ENCODE measurements at regions not wholly inside any gene's neighbourhood (a gene's known extent, or its start where the extent isn't known, plus 50 kb on each side); places are given as distances from the start of the nearest gene placed in this dataset.

DNA sequence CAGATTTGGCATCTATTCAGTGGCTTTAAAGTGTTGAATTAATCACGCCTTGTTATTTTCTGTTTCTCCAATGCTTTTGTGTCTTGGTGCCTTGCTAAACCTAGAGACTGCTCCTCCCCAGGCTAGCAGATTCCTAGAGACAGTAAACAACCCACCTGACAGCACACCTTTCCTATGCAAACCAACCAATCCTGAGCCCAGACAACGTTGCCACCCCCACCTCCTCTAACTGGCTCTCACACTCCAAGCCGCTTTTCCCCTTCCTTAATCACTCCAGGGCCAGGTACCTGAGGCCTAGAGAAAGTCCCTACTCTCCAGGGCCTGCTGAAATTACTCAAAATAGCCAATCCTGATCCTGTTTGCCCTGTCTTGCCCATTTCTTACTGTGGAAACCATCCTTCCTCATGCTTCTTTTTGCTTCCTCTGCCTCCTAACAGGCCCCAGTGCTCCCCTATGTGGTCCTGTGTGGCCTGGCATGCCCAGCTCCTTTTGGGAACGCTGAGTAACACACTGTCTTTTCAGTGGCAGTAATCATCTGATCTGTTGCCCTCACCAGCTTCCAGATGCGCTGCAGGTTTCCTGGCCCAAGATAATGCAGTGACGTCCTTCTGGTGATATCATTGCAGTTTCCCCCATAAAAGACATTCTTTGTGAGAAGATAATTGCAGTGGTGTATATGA, 53.4 kb downstream of the GAS1 start:
- Histone ChIP-seq H3K27ac (ENCODE audit: low read depth) (no peak overlapping the region), H3K4me1 (ENCODE audit: insufficient read depth) (no peaks in the 10 kb centered on the region), H3K36me3 (ENCODE audit: insufficient read depth) (no peaks in the 10 kb centered on the region), H3K4me3 (ENCODE audit: low read depth, low read length) (no peak overlapping the region)
- DNase-seq (ENCODE audit: extremely low spot score): no peak
- 87% methylated on average over 6 of the region's 6 CpGs for WGBS

DNA sequence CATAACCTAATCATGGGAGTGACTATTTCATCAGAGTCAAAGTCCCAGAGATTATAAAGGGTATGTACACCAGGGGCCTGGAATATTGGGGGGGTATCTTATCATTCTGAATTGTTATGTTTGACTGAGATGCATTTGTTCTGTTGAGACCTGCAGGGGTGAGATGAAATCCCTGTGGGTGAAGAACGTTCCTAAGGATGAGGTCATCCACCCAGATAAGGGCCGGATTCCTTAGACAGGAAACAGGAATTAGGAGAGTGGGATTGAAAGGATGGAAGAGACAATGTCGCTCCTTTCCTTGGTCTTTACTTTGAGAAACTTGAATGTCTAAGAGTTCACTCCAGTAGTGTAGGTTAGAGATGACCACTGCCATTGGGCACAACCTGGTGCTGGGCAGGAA, 54.7 kb downstream of the GAS1 start:
- Histone ChIP-seq H3K4me1 (ENCODE audit: insufficient read depth) (no peaks in the 10 kb centered on the region), H3K27ac (ENCODE audit: low read depth) (no peak overlapping the region), H3K4me3 (ENCODE audit: low read depth, low read length) (no peak overlapping the region), H3K36me3 (ENCODE audit: insufficient read depth) (no peaks in the 10 kb centered on the region)
- WGBS: 66% methylated on average over 3 of the region's 3 CpGs
- DNase-seq (ENCODE audit: extremely low spot score): no peak

DNA sequence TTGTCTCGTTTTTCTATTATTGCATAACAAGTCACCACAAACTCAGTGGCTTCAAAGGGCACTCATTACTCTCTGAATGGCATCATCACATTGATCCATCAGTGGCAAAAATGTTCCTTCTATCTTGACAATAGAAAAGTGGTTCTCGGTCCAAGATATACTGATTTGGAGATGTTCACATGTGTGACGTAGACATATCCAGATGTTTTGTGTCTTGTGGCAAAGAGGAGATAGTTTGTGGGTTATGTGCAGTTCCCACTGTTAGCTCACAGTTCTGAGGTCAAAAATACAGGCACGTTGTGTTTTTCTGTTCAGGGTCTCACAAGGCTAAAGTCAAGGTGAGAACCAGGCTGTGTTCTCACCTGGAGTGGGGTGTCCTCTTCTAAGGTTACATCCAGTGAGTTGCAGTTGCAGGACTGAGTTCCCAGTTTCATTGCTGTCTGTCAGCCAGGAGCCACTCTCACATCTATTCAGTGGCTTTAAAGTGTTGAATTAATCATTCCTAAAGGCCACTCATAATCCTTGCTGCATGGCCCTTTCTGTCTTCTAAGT, 55.3 kb downstream of the GAS1 start:
- no peak for DNase-seq (ENCODE audit: extremely low spot score)
- Histone ChIP-seq H3K36me3 (ENCODE audit: insufficient read depth) (no peaks in the 10 kb centered on the region), H3K4me1 (ENCODE audit: insufficient read depth) (no peaks in the 10 kb centered on the region), H3K4me3 (ENCODE audit: low read depth, low read length) (no peak overlapping the region), H3K27ac (ENCODE audit: low read depth) (no peak overlapping the region)
- 70% methylated on average over 4 of the region's 4 CpGs for WGBS

DNA sequence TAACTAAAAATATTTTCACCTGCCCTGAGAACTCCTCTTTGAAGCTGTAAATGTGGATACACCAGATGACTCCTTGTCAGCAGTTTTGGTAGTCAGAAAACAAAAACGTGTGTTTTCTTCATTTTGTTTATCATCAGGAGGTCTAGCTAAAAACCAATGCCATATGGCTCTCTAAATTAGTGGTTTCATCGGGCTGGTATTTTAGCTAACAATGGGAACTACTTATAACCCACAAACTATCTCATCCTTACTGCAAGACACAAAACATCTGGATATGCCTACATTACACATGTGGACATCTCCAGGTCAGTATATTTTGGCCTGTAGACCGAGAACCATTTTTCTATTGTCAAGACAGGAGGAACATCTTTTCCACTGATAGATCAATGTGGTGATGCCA, 56.2 kb downstream of the GAS1 start:
- no peak overlapping the region for H3K27ac ChIP-seq (ENCODE audit: low read depth)
- no peak for DNase-seq (ENCODE audit: extremely low spot score)
- 56% methylated on average over 3 of the region's 3 CpGs for WGBS
- no peaks in the 10 kb centered on the region for H3K36me3 ChIP-seq (ENCODE audit: insufficient read depth)
- H3K4me3 ChIP-seq (ENCODE audit: low read depth, low read length): no peak overlapping the region
- H3K4me1 ChIP-seq (ENCODE audit: insufficient read depth): no peaks in the 10 kb centered on the region

DNA sequence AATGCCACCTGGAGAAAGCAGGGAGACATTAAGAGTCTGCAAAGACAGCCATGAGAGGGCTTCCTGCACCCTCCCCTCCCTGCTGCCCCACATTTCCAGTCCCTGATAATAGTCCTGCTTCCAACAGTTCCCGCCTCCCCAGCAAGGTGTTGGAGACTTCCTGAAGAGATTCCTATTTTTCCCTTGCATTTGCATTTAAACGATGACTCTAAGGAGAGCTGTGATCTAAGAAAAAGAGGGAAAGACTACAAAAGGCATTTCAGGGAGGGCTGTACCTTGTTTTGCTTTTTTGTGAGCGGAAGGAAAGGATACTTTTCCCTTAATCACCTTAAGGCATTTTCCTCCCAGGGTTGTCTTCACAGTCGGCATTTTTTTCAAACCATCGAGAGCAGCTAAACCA, 62.1 kb downstream of the GAS1 start:
- WGBS: 63% methylated on average over 5 of the region's 5 CpGs
- H3K4me3 ChIP-seq (ENCODE audit: low read depth, low read length): no peak overlapping the region
- DNase-seq (ENCODE audit: extremely low spot score): no peak
- H3K4me1 ChIP-seq (ENCODE audit: insufficient read depth): no peaks in the 10 kb centered on the region
- H3K27ac ChIP-seq (ENCODE audit: low read depth): no peak overlapping the region
- H3K36me3 ChIP-seq (ENCODE audit: insufficient read depth): no peaks in the 10 kb centered on the region

DNA sequence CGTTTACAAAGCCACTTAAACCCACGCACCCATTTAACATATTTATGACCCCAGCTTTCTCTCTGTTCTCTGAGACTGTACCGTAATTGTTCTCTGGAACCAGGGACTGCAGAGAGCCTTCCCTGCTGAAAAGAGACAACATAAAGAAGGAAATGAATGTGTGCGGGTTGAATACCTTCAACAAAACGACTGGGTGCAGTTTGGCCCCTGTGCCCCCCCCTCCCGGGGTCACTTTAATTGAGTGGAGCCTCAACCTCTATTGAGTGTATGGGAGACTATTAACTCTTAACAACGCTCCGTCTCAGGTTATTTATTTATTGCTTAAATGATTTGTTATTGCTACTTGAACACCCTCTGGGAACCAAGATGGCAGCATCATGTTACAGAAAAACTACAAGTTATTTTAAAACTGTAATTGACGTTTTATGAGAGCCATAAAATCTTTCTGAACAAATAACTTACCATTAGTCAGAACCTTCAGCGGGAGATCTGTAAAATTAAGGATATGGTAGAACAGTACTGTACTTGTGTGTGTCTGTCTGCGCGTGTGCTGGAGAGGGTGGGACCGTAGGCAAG, 70.6 kb downstream of the GAS1 start:
- DNase-seq (ENCODE audit: extremely low spot score): no peak
- Histone ChIP-seq H3K4me3 (ENCODE audit: low read depth, low read length) (no peak overlapping the region), H3K27ac (ENCODE audit: low read depth) (no peak overlapping the region), H3K36me3 (ENCODE audit: insufficient read depth) (no peaks in the 10 kb centered on the region), H3K4me1 (ENCODE audit: insufficient read depth) (no peaks in the 10 kb centered on the region)
- WGBS: 75% methylated on average over 13 of the region's 13 CpGs

DNA sequence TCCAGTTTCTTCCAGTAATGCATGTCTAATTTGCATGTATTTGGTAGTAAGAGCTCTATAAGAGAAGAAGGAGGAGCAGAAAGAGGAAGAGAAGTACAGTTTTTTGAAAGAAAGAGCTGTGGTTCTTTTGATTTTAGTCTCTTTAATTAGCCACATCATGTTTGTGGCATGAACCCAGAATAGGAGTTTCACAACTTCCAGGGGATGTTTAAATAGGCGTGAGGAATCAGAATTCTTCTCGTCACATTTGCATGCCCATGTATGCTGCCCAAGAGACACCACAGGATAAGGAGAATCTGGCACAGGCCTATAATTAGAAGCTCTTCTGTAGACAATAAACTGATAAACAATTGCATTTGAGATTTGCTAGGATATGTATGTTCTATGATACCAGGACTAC, 78.7 kb downstream of the GAS1 start:
- Histone ChIP-seq H3K27ac (ENCODE audit: low read depth) (no peak overlapping the region), H3K4me1 (ENCODE audit: insufficient read depth) (peaks cover 1% of the 10 kb centered on the region), H3K36me3 (ENCODE audit: insufficient read depth) (no peaks in the 10 kb centered on the region), H3K4me3 (ENCODE audit: low read depth, low read length) (no peak overlapping the region)
- WGBS: 90% methylated on average over 2 of the region's 2 CpGs
- DNase-seq (ENCODE audit: extremely low spot score): no peak

DNA sequence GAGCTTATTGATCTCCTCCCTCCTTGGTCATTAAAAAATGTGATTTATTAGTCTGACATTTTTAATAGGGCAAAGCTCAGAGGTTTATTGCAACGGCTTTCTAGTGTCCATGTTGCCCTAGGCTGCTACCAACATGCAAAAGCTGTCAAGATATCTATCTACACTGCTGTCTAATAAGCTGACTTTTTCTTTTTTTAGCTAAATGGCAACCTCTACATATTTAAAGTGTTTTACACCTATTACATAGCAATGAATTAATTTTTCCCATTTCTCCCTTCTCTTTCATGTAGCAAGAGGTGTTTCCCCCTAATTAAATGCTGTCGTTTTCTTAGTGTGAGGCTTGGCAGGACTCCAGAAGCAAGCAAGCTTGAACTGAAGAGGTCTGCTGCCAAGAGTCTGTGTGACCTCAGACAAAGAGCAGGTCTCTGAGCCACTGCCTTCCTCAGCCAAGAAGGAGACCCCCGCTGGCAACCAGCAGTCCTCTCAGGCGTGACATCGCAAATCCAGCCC, 79.4 kb downstream of the GAS1 start:
- no peak overlapping the region for H3K27ac ChIP-seq (ENCODE audit: low read depth)

DNA sequence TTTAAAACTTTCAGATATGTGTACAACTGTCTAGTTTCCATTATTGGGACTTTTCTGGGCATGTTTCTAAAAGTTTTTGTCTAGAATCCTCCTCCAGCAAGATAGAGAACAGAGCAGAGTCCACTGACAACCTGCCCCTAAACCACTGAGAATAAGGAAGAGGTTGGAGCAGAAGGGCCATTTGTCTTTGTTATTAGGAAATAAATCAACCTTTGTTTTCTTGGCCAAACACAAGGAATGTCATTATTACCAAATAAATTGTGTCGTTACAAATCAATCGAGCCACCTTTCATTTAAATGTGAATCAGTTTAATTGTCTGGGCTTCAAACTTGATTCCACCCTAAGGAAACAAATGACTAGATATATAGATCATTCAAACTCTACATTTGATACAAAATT, 81.4 kb downstream of the GAS1 start:
- Histone ChIP-seq H3K4me1 (ENCODE audit: insufficient read depth) (peaks cover 1% of the 10 kb centered on the region), H3K4me3 (ENCODE audit: low read depth, low read length) (no peak overlapping the region), H3K36me3 (ENCODE audit: insufficient read depth) (no peaks in the 10 kb centered on the region), H3K27ac (ENCODE audit: low read depth) (no peak overlapping the region)
- WGBS: 71% methylated on average over 2 of the region's 2 CpGs
- DNase-seq (ENCODE audit: extremely low spot score): no peak

More for the DNA sequence above, 79.4 kb downstream of the GAS1 start:
- Histone ChIP-seq H3K36me3 (ENCODE audit: insufficient read depth) (no peaks in the 10 kb centered on the region), H3K4me1 (ENCODE audit: insufficient read depth) (peaks cover 1% of the 10 kb centered on the region), H3K4me3 (ENCODE audit: low read depth, low read length) (no peak overlapping the region)
- no peak for DNase-seq (ENCODE audit: extremely low spot score)
- 65% methylated on average over 5 of the region's 5 CpGs for WGBS

DNA sequence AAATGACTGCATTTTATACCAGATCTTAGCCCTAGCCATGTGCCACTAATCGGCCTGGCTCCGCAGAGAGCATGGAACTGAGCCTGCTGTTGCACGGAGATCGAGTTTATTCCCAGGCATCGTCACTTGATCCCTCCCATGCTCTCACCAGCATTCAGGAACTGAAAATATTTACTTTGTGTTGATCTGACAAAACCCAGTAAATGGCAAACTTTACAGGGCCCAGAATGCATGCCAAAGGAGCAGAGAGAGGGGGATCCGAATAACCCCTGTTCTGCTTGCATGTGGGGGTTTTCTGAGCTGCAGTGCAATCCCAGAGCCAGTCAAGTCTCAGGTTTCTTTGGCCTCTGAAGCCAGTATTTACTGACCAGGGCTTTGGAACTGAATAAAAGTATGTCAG, 87.3 kb downstream of the GAS1 start:
- no peak for DNase-seq (ENCODE audit: extremely low spot score)
- no peaks in the 10 kb centered on the region for H3K4me1 ChIP-seq (ENCODE audit: insufficient read depth)
- no peak overlapping the region for H3K27ac ChIP-seq (ENCODE audit: low read depth)
- 51% methylated on average over 6 of the region's 6 CpGs for WGBS
- no peaks in the 10 kb centered on the region for H3K36me3 ChIP-seq (ENCODE audit: insufficient read depth)
- H3K4me3 ChIP-seq (ENCODE audit: low read depth, low read length): no peak overlapping the region

DNA sequence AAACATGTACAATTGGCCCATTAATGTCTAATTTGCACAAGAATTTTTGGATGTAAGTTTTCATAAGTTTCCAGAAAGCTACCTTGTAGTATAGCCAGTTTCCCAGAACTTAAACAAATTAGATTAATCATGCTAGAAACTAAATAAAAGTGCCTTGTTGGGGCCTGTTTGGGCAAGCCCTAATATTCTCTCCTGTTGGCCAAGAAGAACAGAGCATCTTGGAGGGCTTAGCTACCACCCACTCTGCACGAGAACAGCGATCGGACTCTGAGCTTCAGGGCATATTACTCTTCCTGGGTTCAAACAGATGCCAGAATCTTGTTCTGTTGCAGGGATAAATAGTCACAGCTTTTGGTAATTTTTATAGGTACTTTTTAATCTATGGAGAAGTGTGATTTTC, 88.2 kb downstream of the GAS1 start:
- no peaks in the 10 kb centered on the region for H3K36me3 ChIP-seq (ENCODE audit: insufficient read depth)
- no peak overlapping the region for H3K4me3 ChIP-seq (ENCODE audit: low read depth, low read length)
- DNase-seq (ENCODE audit: extremely low spot score): no peak
- no peak overlapping the region for H3K27ac ChIP-seq (ENCODE audit: low read depth)
- WGBS: 78% methylated on average over 3 of the region's 3 CpGs
- no peaks in the 10 kb centered on the region for H3K4me1 ChIP-seq (ENCODE audit: insufficient read depth)

DNA sequence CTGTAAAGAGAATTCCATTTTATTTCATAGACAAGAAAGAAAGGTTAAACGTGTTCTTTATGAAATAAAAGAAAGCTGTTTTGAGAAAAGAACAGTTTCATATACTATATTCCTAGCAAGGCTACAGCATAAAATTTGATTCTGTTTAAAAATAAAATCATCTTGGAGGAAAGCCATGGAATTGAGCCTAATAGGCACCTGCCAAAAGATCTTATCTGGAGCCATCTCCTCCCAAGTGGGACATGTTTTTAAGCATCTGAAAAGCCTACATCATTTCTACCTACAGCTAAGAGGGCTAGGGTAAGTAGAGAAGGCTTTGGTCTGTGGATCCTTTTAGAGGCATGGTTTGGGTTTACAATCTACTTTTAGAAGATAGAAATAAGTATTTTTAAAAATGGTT, 89.3 kb downstream of the GAS1 start:
- Histone ChIP-seq H3K4me1 (ENCODE audit: insufficient read depth) (no peaks in the 10 kb centered on the region), H3K36me3 (ENCODE audit: insufficient read depth) (no peaks in the 10 kb centered on the region), H3K4me3 (ENCODE audit: low read depth, low read length) (no peak overlapping the region), H3K27ac (ENCODE audit: low read depth) (no peak overlapping the region)
- DNase-seq (ENCODE audit: extremely low spot score): no peak
- WGBS: 65% methylated on average over 1 of the region's 1 CpG

DNA sequence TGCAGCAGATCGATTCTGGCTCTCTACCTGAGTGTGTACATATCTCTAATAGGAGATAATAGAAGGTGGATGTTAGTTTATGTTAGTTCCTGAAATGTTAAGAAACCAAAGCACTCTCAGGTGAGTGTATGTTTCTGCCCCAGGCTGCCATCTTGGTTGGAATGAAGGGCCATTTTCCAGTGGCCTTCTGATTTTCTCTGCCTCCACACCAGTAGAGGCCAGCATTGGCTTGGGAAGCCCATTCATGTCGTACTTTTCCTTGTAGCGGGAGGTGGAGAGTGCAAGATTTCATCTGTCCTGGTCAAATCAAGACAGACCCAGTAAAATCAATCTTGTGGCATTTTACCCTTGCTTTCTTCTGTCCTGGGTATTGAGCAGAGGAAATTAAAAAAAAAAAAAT, 91.0 kb downstream of the GAS1 start:
- no peaks in the 10 kb centered on the region for H3K4me1 ChIP-seq (ENCODE audit: insufficient read depth)
- H3K27ac ChIP-seq (ENCODE audit: low read depth): no peak overlapping the region
- no peak overlapping the region for H3K4me3 ChIP-seq (ENCODE audit: low read depth, low read length)
- WGBS: 96% methylated on average over 3 of the region's 3 CpGs
- no peak for DNase-seq (ENCODE audit: extremely low spot score)
- H3K36me3 ChIP-seq (ENCODE audit: insufficient read depth): no peaks in the 10 kb centered on the region

DNA sequence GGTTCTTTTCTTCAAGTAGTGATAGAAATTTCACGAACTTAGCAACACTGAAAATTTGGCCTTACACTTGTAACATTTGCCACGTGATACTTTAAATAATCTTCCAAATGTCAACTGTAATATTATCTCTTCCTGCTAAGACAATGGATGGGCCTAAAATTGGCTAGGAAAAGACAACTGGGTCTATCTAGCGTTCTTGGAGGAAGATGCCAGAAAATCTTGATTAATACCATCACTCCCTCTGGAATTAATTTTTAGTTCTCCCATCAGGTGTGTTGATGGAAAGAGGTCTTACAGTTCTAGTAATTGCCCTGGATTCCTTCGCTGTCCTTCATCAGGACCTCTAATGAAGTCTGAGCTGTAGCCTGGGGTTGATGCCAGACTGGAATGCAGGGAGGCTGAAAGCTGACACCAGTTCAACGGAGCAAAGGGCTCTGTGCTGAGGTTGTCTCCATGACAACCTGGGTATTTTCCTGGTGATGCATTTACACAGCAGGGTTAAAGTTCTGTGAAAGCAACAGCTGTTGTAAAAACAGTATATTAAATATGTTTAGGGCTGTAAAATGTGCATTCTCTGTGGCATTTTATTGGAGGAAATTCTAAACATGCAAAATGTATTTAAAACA, 92.3 kb downstream of the GAS1 start:
- H3K4me1 ChIP-seq (ENCODE audit: insufficient read depth): no peaks in the 10 kb centered on the region
- whole genome bisulfite sequencing: 40% methylated on average over 5 of the region's 5 CpGs
- H3K36me3 ChIP-seq (ENCODE audit: insufficient read depth): no peaks in the 10 kb centered on the region
- no peak overlapping the region for H3K4me3 ChIP-seq (ENCODE audit: low read depth, low read length)
- no peak overlapping the region for H3K27ac ChIP-seq (ENCODE audit: low read depth)
- peak; percentile 52 for DNase-seq (ENCODE audit: extremely low spot score)
